Islet of Langerhans (tissue), 1 donor: ENCODE measurements at regions not wholly inside any gene's neighbourhood (a gene's known extent, or its start where the extent isn't known, plus 50 kb on each side); places are given as distances from the start of the nearest gene placed in this dataset.
A peak's percentile ranks its signal among the peaks of the same experiment; 100 is the strongest.

Experiments
- FAIRE-seq: peaks from one replicate; lab custom pipeline; 2011; peaks lifted over from hg19 to GRCh38; lab: Jason Lieb, UNC

- FAIRE-seq: no peak
Measured at GRCh38 chr4:177696438-177696966, 254.3 kb upstream of the AGA start.

GRCh38 chr4:177699365-177700213, 257.4 kb upstream of the AGA start:
- FAIRE-seq: peak; percentile 74

- FAIRE-seq: no peak
Measured at GRCh38 chr4:177706916-177707315, 264.7 kb upstream of the AGA start.

- no peak for FAIRE-seq
Measured at GRCh38 chr4:177713454-177713853, 271.2 kb upstream of the AGA start.

- FAIRE-seq: no peak
Measured at GRCh38 chr4:177717407-177717806, 275.2 kb upstream of the AGA start.

- no peak for FAIRE-seq
Measured at GRCh38 chr4:177718514-177718913, 276.3 kb upstream of the AGA start.

GRCh38 chr4:177726111-177726510, 283.9 kb upstream of the AGA start:
- FAIRE-seq: no peak

GRCh38 chr4:177728361-177729152, 286.3 kb upstream of the AGA start:
- FAIRE-seq: no peak

GRCh38 chr4:177729681-177730080, 287.4 kb upstream of the AGA start:
- FAIRE-seq: no peak

GRCh38 chr4:177737387-177737940, 295.2 kb upstream of the AGA start:
- FAIRE-seq: no peak

- peak; percentile 5 for FAIRE-seq
Measured at GRCh38 chr4:177740563-177740962, 298.3 kb upstream of the AGA start.

GRCh38 chr4:177759729-177760128, 317.5 kb upstream of the AGA start:
- FAIRE-seq: no peak

GRCh38 chr4:177761692-177762091, 319.5 kb upstream of the AGA start:
- no peak for FAIRE-seq

GRCh38 chr4:177769155-177769554, 326.9 kb upstream of the AGA start:
- no peak for FAIRE-seq

GRCh38 chr4:177770776-177771175, 328.5 kb upstream of the AGA start:
- FAIRE-seq: no peak

- FAIRE-seq: no peak
Measured at GRCh38 chr4:177771645-177772044, 329.4 kb upstream of the AGA start.

GRCh38 chr4:177778623-177779022, 336.4 kb upstream of the AGA start:
- no peak for FAIRE-seq

GRCh38 chr4:177785000-177785399, 342.8 kb upstream of the AGA start:
- FAIRE-seq: no peak

- no peak for FAIRE-seq
Measured at GRCh38 chr4:177789610-177790009, 347.4 kb upstream of the AGA start.

GRCh38 chr4:177791188-177791587, 349.0 kb upstream of the AGA start:
- no peak for FAIRE-seq

GRCh38 chr4:177796841-177797240, 354.6 kb upstream of the AGA start:
- no peak for FAIRE-seq

GRCh38 chr4:177798161-177798560, 355.9 kb upstream of the AGA start:
- FAIRE-seq: peak; percentile 87

- peak; percentile 5 for FAIRE-seq
Measured at GRCh38 chr4:177802162-177802561, 359.9 kb upstream of the AGA start.
